GM23248 (cell line): ENCODE measurements at regions not wholly inside any gene's neighbourhood (a gene's known extent, or its start where the extent isn't known, plus 50 kb on each side); places are given as distances from the start of the nearest gene placed in this dataset.

Experiments used
- DNase-seq: peaks from one replicate; pipeline ENCODE4 v3.0.0-alpha.2; 2015
- H2AFZ ChIP-seq: fragments of 200-600 bp; sonication (generic); 2 replicates; pipeline ENCODE4 v1.6.1; 2016; ENCODE audit warnings: antibody characterized with exemption
- H3F3A ChIP-seq: fragments of 200-600 bp; sonication (generic); 2 replicates; pipeline ENCODE4 v1.6.1; 2016; ENCODE audit warnings: mild to moderate bottlenecking, antibody characterized with exemption, mixed run types; ENCODE audit not compliant: insufficient read depth
- H3K27ac ChIP-seq: fragments of 200-600 bp; sonication (generic); 2 replicates; pipeline ENCODE4 v1.5.1; 2016; ENCODE audit warnings: mild to moderate bottlenecking
- H3K27me3 ChIP-seq: fragments of 200-600 bp; sonication (generic); replicated peaks from 2 replicates; pipeline ENCODE4 v1.6.1; 2016; ENCODE audit warnings: mild to moderate bottlenecking; ENCODE audit not compliant: insufficient read depth
- H3K36me3 ChIP-seq: fragments of 200-600 bp; sonication (generic); 2 replicates; pipeline ENCODE4 v1.6.1; 2016; ENCODE audit warnings: low read depth, mild to moderate bottlenecking
- H3K4me1 ChIP-seq: fragments of 200-600 bp; sonication (generic); 2 replicates; pipeline ENCODE4 v1.6.1; 2016; ENCODE audit warnings: mild to moderate bottlenecking; ENCODE audit not compliant: insufficient read depth
- H3K4me2 ChIP-seq: fragments of 200-600 bp; sonication (generic); one replicate; pipeline ENCODE4 v1.6.1; 2016; ENCODE audit warnings: mild to moderate bottlenecking; ENCODE audit not compliant: unreplicated experiment
- H3K4me3 ChIP-seq: fragments of 200-600 bp; sonication (generic); 2 replicates; pipeline ENCODE4 v1.5.1; 2016; ENCODE audit warnings: mild to moderate bottlenecking
- H3K79me2 ChIP-seq: fragments of 200-600 bp; sonication (generic); 2 replicates; pipeline ENCODE4 v1.6.1; 2016; ENCODE audit warnings: mild to moderate bottlenecking; ENCODE audit not compliant: insufficient read depth
- H3K9ac ChIP-seq: fragments of 200-600 bp; sonication (generic); 2 replicates; pipeline ENCODE4 v1.6.1; 2016; ENCODE audit warnings: mild to moderate bottlenecking
- H3K9me2 ChIP-seq: fragments of 200-600 bp; sonication (generic); 2 replicates; pipeline ENCODE4 v1.6.1; 2016; ENCODE audit warnings: mixed run types, mild to moderate bottlenecking, moderate library complexity; ENCODE audit not compliant: insufficient read depth
- H3K9me3 ChIP-seq: fragments of 200-600 bp; sonication (generic); one replicate; pipeline ENCODE4 v1.6.1; 2017; ENCODE audit warnings: low read depth
- H4K20me1 ChIP-seq: fragments of 200-600 bp; sonication (generic); 2 replicates; pipeline ENCODE4 v1.6.0; 2016; ENCODE audit not compliant: insufficient read depth
- EZH2 ChIP-seq: fragments of 200-600 bp; sonication (generic); IDR thresholded peaks from 2 replicates; pipeline ENCODE4 v1.6.1; 2018; ENCODE audit warnings: antibody characterized with exemption, mild to moderate bottlenecking; ENCODE audit not compliant: insufficient read depth, poor library complexity, severe bottlenecking
- EZH2phosphoT487 ChIP-seq: fragments of 200-600 bp; sonication (generic); IDR thresholded peaks from 2 replicates; pipeline ENCODE4 v1.6.1; 2018; ENCODE audit warnings: antibody characterized with exemption, moderate library complexity, mild to moderate bottlenecking, low read depth; ENCODE audit not compliant: insufficient read depth
- WGBS, 2 experiments: methylation state at CpG; one replicate each; pipeline ENCODE4 v1.1.6; 2015 to 2017; ENCODE audit warnings: low lambda C conversion rate in 2 of 2, low coverage in 1 of 2; ENCODE audit errors: missing lambda C conversion rate in 2 of 2; 5-methylcytosine and 5-hydroxymethylcytosine counted together
- in situ Hi-C: fragments of 300-500 bp; cut with MboI; formaldehyde crosslinking; loops from 2 replicates; pipeline ENCODE4 v1.15.0; 2020

DNA sequence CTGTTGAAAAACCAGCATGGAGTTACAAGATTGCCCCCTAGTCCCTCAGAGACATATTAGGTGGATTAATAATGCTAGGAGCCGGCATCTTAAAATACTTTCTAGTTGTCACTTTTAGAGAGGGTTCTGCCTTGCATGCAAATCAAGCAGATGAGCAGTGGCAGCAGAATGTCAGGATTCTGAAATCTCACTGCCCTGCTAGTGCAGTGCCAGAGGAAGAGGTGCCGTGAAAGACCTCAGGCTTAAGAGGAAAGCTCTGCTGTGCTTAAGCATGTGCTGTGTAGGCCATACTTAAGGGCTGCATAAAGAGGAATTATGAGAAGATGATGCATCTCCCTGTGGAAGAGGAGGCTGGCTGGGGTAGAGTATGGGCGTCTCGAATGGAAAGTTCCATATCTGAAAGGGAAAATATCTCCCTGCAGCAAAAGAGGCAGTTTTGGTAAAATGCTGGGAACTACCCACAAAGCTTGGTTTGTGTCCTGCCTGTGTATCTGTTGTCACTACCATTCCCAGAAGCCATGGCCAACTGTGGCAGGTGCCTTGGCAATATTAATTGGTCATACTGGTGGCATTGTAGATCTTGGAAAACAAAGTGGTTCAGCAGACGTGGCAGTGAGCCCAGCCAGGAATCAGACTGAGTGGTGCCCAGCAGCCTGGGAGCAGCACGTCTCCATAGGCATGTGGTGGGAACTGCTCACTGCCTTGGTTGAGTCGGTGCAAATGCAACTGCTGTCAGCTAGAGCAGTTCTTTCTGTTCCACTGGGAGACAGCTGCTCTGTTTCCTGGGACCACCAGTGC, 131.9 kb downstream of the EVA1A start:
- H2AFZ ChIP-seq: no peak overlapping the region
- H3K4me1 ChIP-seq: peaks cover 7% of the 10 kb centered on the region
- no peak overlapping the region for H3K27ac ChIP-seq
- H3K4me3 ChIP-seq: no peak overlapping the region
- no peaks in the 10 kb centered on the region for H4K20me1 ChIP-seq
- no peak for DNase-seq
- H3K9ac ChIP-seq: no peak overlapping the region
- H3K4me2 ChIP-seq: no peak overlapping the region
- H3K79me2 ChIP-seq: no peaks in the 10 kb centered on the region
- in situ Hi-C loops: no loop called here
- no peaks in the 10 kb centered on the region for H3K36me3 ChIP-seq
- H3K9me2 ChIP-seq: no peaks in the 10 kb centered on the region
- no peak for TF ChIP-seq EZH2phosphoT487
- TF ChIP-seq EZH2: no peak
- H3K9me3 ChIP-seq: no peaks in the 10 kb centered on the region
- WGBS, 2 experiments: 44 to 55% methylated on average over 7 of the region's 7 CpGs
- H3F3A ChIP-seq: no peaks in the 10 kb centered on the region
- H3K27me3 ChIP-seq: no peaks in the 10 kb centered on the region; the same call in 1 of the 2 replicates

DNA sequence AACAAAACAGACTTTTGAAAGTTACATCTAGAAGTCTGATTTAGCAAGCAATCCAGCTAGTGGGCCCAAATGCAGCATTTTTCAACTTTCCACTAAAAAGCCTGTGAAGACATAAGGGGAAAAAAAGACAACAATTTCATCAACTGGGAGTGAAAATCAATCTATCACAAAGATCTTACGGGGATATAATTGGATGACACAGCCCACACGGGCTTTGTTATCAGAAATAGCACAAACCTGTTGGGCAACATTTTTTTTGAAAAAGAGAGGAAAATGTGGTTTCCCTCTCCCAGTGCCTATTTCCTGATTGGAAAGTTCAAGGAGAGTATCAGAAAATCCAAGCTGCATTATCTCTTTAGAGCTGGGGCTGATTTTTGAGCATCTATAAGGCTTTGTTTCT, 132.7 kb downstream of the EVA1A start:
- H3F3A ChIP-seq: no peaks in the 10 kb centered on the region
- H3K27me3 ChIP-seq: no peaks in the 10 kb centered on the region
- H3K4me2 ChIP-seq: no peak overlapping the region
- no peaks in the 10 kb centered on the region for H3K36me3 ChIP-seq
- no peak overlapping the region for H3K4me3 ChIP-seq
- DNase-seq: no peak
- H3K9me3 ChIP-seq: no peaks in the 10 kb centered on the region
- H3K79me2 ChIP-seq: no peaks in the 10 kb centered on the region
- no peak overlapping the region for H3K27ac ChIP-seq
- H2AFZ ChIP-seq: no peak overlapping the region
- in situ Hi-C loops: no loop called here
- H3K4me1 ChIP-seq: peaks cover 7% of the 10 kb centered on the region
- WGBS, 2 experiments: 78 to 84% methylated on average over 2 of the region's 2 CpGs
- TF ChIP-seq EZH2phosphoT487 (no peak), EZH2 (no peak)
- H3K9me2 ChIP-seq: no peaks in the 10 kb centered on the region
- H4K20me1 ChIP-seq: no peaks in the 10 kb centered on the region
- no peak overlapping the region for H3K9ac ChIP-seq

DNA sequence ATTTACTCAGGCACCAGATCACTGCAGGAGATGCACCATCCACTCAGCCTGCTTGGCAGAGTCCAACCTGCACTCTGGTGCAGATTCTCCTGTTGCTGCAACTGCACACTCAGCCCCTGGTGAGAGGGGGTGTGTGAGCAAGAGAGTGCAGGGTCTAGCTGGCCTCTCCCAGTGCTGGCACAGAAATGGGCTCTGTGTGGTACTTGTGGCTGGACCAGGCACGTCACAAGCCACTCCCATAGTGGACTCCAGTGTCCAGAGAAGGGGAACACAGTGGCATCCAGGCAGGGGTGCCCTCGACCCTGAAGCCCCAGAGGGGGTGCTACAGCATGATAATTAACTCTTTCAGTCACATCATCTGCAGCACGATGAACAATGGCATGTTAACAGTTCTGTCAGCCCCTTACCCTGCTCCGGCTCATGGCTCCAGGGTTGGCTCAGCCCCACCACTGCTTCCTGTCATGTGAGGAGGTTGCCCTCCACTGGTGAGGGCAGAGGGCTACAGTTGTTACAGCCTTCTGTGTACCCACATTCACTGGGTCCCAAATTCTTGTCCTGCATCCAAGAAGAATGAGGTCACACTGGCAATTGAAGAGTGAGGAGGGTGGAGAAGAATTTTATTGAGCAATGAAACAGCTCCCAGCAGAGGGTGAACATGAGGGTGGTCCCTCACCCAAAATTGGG, 135.7 kb downstream of the EVA1A start:
- H3F3A ChIP-seq: no peaks in the 10 kb centered on the region
- H3K27ac ChIP-seq: no peak overlapping the region
- no peak overlapping the region for H3K9ac ChIP-seq
- no peak overlapping the region for H3K4me3 ChIP-seq
- 35 to 42% methylated on average over 3 to 4 of the region's 4 CpGs for WGBS, 2 experiments
- H3K79me2 ChIP-seq: no peaks in the 10 kb centered on the region
- DNase-seq: peak; percentile 65
- H3K36me3 ChIP-seq: no peaks in the 10 kb centered on the region
- H3K9me3 ChIP-seq: no peaks in the 10 kb centered on the region
- H3K4me2 ChIP-seq: peak overlapping the region; percentile 56
- H3K27me3 ChIP-seq: 0 out of 2 replicates have a peak, but pooled peaks cover 12% of the 10 kb centered on the region
- no peaks in the 10 kb centered on the region for H3K9me2 ChIP-seq
- in situ Hi-C loops: no loop called here
- no peak overlapping the region for H2AFZ ChIP-seq
- TF ChIP-seq EZH2phosphoT487 (no peak), EZH2 (no peak)
- H3K4me1 ChIP-seq: peaks cover 7% of the 10 kb centered on the region
- H4K20me1 ChIP-seq: no peaks in the 10 kb centered on the region

DNA sequence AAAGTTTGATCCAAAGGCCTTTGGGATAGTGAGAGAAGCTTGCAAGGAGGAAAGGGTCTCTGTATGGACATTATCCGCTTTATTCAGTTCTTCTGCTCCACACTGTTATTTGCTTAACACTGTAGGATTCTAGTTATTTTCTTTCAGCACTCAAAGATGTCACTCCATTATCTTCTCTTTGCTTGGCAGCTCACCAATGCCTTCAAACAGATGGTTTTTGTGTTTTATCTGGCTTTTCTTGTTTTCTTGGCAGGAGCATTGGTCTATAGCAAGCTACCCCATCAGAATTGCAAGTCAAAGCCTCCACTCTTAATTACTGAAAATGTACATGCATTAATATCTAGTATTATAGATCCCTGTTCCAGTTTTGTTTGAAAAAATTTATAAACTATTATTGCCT, 138.8 kb downstream of the EVA1A start:
- H3K27ac ChIP-seq: no peak overlapping the region
- H3K79me2 ChIP-seq: no peaks in the 10 kb centered on the region
- WGBS, 2 experiments: 47 to 59% methylated on average over 1 of the region's 1 CpG
- no peak overlapping the region for H3K4me2 ChIP-seq
- H2AFZ ChIP-seq: no peak overlapping the region
- no peaks in the 10 kb centered on the region for H3F3A ChIP-seq
- H3K9me3 ChIP-seq: no peaks in the 10 kb centered on the region
- peaks cover 7% of the 10 kb centered on the region for H3K4me1 ChIP-seq
- H3K9me2 ChIP-seq: no peaks in the 10 kb centered on the region
- in situ Hi-C loops: no loop called here
- no peak for DNase-seq
- TF ChIP-seq EZH2 (no peak), EZH2phosphoT487 (no peak)
- no peak overlapping the region for H3K9ac ChIP-seq
- H3K4me3 ChIP-seq: no peak overlapping the region
- H3K27me3 ChIP-seq: 0 out of 2 replicates have a peak, but pooled peaks cover 16% of the 10 kb centered on the region
- no peaks in the 10 kb centered on the region for H4K20me1 ChIP-seq
- H3K36me3 ChIP-seq: no peaks in the 10 kb centered on the region
